Heart left ventricle (tissue), 13 donors: ENCODE measurements at regions not wholly inside any gene's neighbourhood (a gene's known extent, or its start where the extent isn't known, plus 50 kb on each side); places are given as distances from the start of the nearest gene placed in this dataset.

Experiments used
- POLR2A ChIP-seq, 2 donors: fragments of 450-650 bp; IDR thresholded peaks; one replicate each; pipeline ENCODE4 v1.6.1; 2017; ENCODE audit warnings: antibody characterized with exemption in 2 of 2, mild to moderate bottlenecking in 2 of 2, moderate library complexity in 2 of 2
- TF ChIP-seq, protein P1 (sequence below), 12 donors: fragments of 200-600 bp; sonication (generic) in 4 of 12; IDR thresholded peaks; one replicate each; pipeline versions ENCODE4 v1.5.0 to v1.8.0; 2018 to 2022; ENCODE audit warnings: antibody characterized with exemption in 12 of 12, mild to moderate bottlenecking in 5 of 12
- donor health status: ischemic (EF 13 %, LVEDD 7.1; RV severe dilation, severe dysfunction).
- donor health status: DM: no; HTN: yes; CAD: no.
- donor health status: DM: no; HTN: no; CAD: no.
- donor health status: ischemic (EF 25% LVEDD 6.9; RV normal size, moderate dysfunction).
- donor health status: ischemic (EF 25% LVEDD 5.7; RV mildly dilated, moderate dysfunction).
- donor health status: ischemic (EF 35%, LVEDD 5.7; RV mildly dilated, moderate dysfunction).
- donor health status: nonischemic (EF 11% LVEDD 7.7; RV severe dilation, severe dysfunction).
- donor health status: DM: yes; HTN: yes; CAD: no.
- donor health status: PGD.
- donor health status: ischemic (EF 29% LVEDD 5.4; RV normal size, mild dysfunction).
- donor health status: nonischemic (EF 23%, LVEDD 6.1; RV moderate dilation, normal function).

DNA sequence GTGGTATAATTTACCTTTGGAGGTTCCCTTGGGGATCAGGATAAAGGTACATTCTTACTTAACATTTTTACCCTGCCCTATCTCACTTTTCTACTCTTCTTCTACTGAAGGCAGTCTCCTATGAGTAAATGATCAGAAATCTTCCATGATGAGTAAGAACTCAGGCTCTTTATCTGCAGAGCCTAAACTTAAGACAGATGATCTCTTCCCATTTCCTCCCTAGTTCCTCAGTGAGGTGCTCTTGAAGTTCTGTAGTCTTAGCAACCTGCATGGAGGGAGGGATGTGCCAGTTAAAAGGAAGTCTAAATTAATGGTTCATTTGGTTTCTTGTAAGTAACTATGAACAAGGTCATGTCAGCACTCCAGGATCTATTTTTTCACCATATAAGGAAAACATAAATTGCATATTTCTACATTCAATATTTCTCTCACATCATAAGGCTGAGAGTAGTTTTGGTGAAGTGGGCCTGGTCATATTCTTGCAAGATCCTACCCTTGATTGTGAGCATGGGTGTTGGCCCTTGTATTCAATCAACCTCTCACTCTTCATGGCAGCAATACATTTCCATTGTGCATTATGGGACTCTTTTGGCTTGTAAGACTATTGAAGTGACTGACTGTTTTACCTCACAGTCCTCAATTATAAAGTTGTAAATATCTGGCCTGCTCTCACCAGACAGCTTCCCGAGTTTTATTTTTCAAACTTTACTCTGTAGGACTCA, 295.5 kb downstream of the SLC7A11 start:
- no peak for TF ChIP-seq POLR2A (IDR thresholded peaks at IDR 0.05)
- TF ChIP-seq, protein P1, sequence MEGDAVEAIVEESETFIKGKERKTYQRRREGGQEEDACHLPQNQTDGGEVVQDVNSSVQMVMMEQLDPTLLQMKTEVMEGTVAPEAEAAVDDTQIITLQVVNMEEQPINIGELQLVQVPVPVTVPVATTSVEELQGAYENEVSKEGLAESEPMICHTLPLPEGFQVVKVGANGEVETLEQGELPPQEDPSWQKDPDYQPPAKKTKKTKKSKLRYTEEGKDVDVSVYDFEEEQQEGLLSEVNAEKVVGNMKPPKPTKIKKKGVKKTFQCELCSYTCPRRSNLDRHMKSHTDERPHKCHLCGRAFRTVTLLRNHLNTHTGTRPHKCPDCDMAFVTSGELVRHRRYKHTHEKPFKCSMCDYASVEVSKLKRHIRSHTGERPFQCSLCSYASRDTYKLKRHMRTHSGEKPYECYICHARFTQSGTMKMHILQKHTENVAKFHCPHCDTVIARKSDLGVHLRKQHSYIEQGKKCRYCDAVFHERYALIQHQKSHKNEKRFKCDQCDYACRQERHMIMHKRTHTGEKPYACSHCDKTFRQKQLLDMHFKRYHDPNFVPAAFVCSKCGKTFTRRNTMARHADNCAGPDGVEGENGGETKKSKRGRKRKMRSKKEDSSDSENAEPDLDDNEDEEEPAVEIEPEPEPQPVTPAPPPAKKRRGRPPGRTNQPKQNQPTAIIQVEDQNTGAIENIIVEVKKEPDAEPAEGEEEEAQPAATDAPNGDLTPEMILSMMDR (IDR thresholded peaks at IDR 0.05) = no peak
